HEK293 (cell line): ENCODE measurements at regions not wholly inside any gene's neighbourhood (a gene's known extent, or its start where the extent isn't known, plus 50 kb on each side); places are given as distances from the start of the nearest gene placed in this dataset.

Experiments
- KLF8 ChIP-seq: fragments of 450-650 bp; formaldehyde crosslinking; IDR thresholded peaks from 2 replicates; pipeline ENCODE4 v1.5.1; 2016; ENCODE audit warnings: missing biosample characterization, missing genetic modification characterization
- MEIS1 ChIP-seq: sonication (generic); formaldehyde crosslinking; IDR thresholded peaks from 2 replicates; pipeline ENCODE4 v1.8.1; 2022; ENCODE audit warnings: missing genetic modification reagents, mild to moderate bottlenecking, borderline replicate concordance
- PRDM2 ChIP-seq: fragments of 450-650 bp; formaldehyde crosslinking; IDR thresholded peaks from 2 replicates; pipeline ENCODE4 v1.5.1; 2016; ENCODE audit warnings: missing biosample characterization, missing genetic modification characterization, borderline replicate concordance
- PRDM4 ChIP-seq: fragments of 450-650 bp; formaldehyde crosslinking; IDR thresholded peaks from 2 replicates; pipeline ENCODE4 v1.5.1; 2017; ENCODE audit warnings: missing biosample characterization, missing genetic modification characterization
- SCRT1 ChIP-seq: fragments of 450-650 bp; formaldehyde crosslinking; IDR thresholded peaks from 2 replicates; pipeline ENCODE4 v1.5.1; 2016; ENCODE audit warnings: missing biosample characterization, missing genetic modification characterization, borderline replicate concordance
- SP3 ChIP-seq: fragments of 450-650 bp; formaldehyde crosslinking; IDR thresholded peaks from 2 replicates; pipeline ENCODE4 v1.5.1; 2016; ENCODE audit warnings: missing biosample characterization, missing genetic modification characterization
- YY1 ChIP-seq: fragments of 450-650 bp; formaldehyde crosslinking; IDR thresholded peaks from 2 replicates; pipeline ENCODE4 v1.5.1; 2018; ENCODE audit warnings: missing biosample characterization, missing genetic modification characterization
- YY2 ChIP-seq: fragments of 450-650 bp; formaldehyde crosslinking; IDR thresholded peaks from 2 replicates; pipeline ENCODE4 v1.5.1; 2016; ENCODE audit warnings: missing biosample characterization, missing genetic modification characterization
- ZBTB17 ChIP-seq: fragments of 450-650 bp; formaldehyde crosslinking; IDR thresholded peaks from 2 replicates; pipeline ENCODE4 v1.5.1; 2016; ENCODE audit warnings: missing biosample characterization, missing genetic modification characterization
- ZIC2 ChIP-seq: fragments of 450-650 bp; formaldehyde crosslinking; IDR thresholded peaks from 2 replicates; pipeline ENCODE4 v1.5.1; 2016; ENCODE audit warnings: missing biosample characterization, missing genetic modification characterization
- ZNF138 ChIP-seq: fragments of 450-650 bp; formaldehyde crosslinking; IDR thresholded peaks from 2 replicates; pipeline ENCODE4 v1.5.1; 2016; ENCODE audit warnings: missing biosample characterization, missing genetic modification characterization, borderline replicate concordance
- ZNF155 ChIP-seq: fragments of 450-650 bp; formaldehyde crosslinking; IDR thresholded peaks from 2 replicates; pipeline ENCODE4 v1.5.1; 2016; ENCODE audit warnings: missing biosample characterization, missing genetic modification characterization
- ZNF26 ChIP-seq: fragments of 450-650 bp; formaldehyde crosslinking; IDR thresholded peaks from 2 replicates; pipeline ENCODE4 v1.5.1; 2016; ENCODE audit warnings: missing biosample characterization, missing genetic modification characterization
- ZNF274 ChIP-seq, 2 experiments: fragments of 200-500 bp in 1 of 2; fragments of 450-650 bp in 1 of 2; sonication (Bioruptor generic) in 1 of 2; formaldehyde crosslinking in 1 of 2; IDR thresholded peaks; 2 replicates each; pipeline versions ENCODE4 v1.5.1 to v1.6.1; 2014 to 2016; ENCODE audit warnings: borderline replicate concordance in 1 of 2, inconsistent platforms in 1 of 2, low read length in 1 of 2, missing biosample characterization in 1 of 2, missing genetic modification characterization in 1 of 2
- ZNF391 ChIP-seq: fragments of 450-650 bp; formaldehyde crosslinking; IDR thresholded peaks from 2 replicates; pipeline ENCODE4 v1.5.1; 2016; ENCODE audit warnings: low read depth, missing biosample characterization, missing genetic modification characterization, borderline replicate concordance
- ZNF416 ChIP-seq: fragments of 450-650 bp; formaldehyde crosslinking; IDR thresholded peaks from 2 replicates; pipeline ENCODE4 v1.5.1; 2016; ENCODE audit warnings: missing biosample characterization, missing genetic modification characterization
- ZNF473 ChIP-seq: fragments of 450-650 bp; formaldehyde crosslinking; IDR thresholded peaks from 2 replicates; pipeline ENCODE4 v1.5.1; 2017; ENCODE audit warnings: missing biosample characterization, missing genetic modification characterization
- ZNF501 ChIP-seq: fragments of 450-650 bp; formaldehyde crosslinking; IDR thresholded peaks from 2 replicates; pipeline ENCODE4 v1.5.1; 2016; ENCODE audit warnings: missing biosample characterization, missing genetic modification characterization
- ZNF544 ChIP-seq: fragments of 450-650 bp; formaldehyde crosslinking; IDR thresholded peaks from 2 replicates; pipeline ENCODE4 v1.5.0; 2017; ENCODE audit warnings: missing biosample characterization, missing genetic modification characterization
- ZNF558 ChIP-seq: fragments of 450-650 bp; formaldehyde crosslinking; IDR thresholded peaks from 2 replicates; pipeline ENCODE4 v1.5.1; 2016; ENCODE audit warnings: missing biosample characterization, missing genetic modification characterization
- ZNF560 ChIP-seq: fragments of 450-650 bp; formaldehyde crosslinking; IDR thresholded peaks from 2 replicates; pipeline ENCODE4 v1.5.1; 2017; ENCODE audit warnings: missing biosample characterization, missing genetic modification characterization, borderline replicate concordance
- ZNF621 ChIP-seq: fragments of 450-650 bp; formaldehyde crosslinking; IDR thresholded peaks from 2 replicates; pipeline ENCODE4 v1.5.1; 2017; ENCODE audit warnings: missing biosample characterization, missing genetic modification characterization
- ZNF645 ChIP-seq: fragments of 450-650 bp; formaldehyde crosslinking; IDR thresholded peaks from 2 replicates; pipeline ENCODE4; 2016; ENCODE audit warnings: missing biosample characterization, missing genetic modification characterization
- ZNF664 ChIP-seq: fragments of 450-650 bp; formaldehyde crosslinking; IDR thresholded peaks from 2 replicates; pipeline ENCODE4 v1.5.1; 2016; ENCODE audit warnings: missing biosample characterization, missing genetic modification characterization
- ZNF670 ChIP-seq: fragments of 450-650 bp; formaldehyde crosslinking; IDR thresholded peaks from 2 replicates; pipeline ENCODE4 v1.5.1; 2016; ENCODE audit warnings: missing biosample characterization, missing genetic modification characterization, low read depth
- ZNF76 ChIP-seq: fragments of 450-650 bp; formaldehyde crosslinking; IDR thresholded peaks from 2 replicates; pipeline ENCODE4; 2016; ENCODE audit warnings: low read depth, missing biosample characterization, missing genetic modification characterization, borderline replicate concordance
- ZNF830 ChIP-seq: fragments of 450-650 bp; IDR thresholded peaks from 2 replicates; pipeline ENCODE4 v1.5.0; 2018; ENCODE audit warnings: missing biosample characterization, missing genetic modification characterization, low read depth, mild to moderate bottlenecking, moderate library complexity
- ZNF843 ChIP-seq: fragments of 450-650 bp; formaldehyde crosslinking; IDR thresholded peaks from 2 replicates; pipeline ENCODE4 v1.5.1; 2016; ENCODE audit warnings: missing biosample characterization, missing genetic modification characterization
- ZSCAN16 ChIP-seq: fragments of 450-650 bp; formaldehyde crosslinking; IDR thresholded peaks from 2 replicates; pipeline ENCODE4 v1.5.1; 2016; ENCODE audit warnings: missing biosample characterization, missing genetic modification characterization
- ZSCAN23 ChIP-seq: fragments of 450-650 bp; formaldehyde crosslinking; IDR thresholded peaks from 2 replicates; pipeline ENCODE4 v1.5.1; 2016; ENCODE audit warnings: missing biosample characterization, missing genetic modification characterization

GRCh38 chr20:11791835-11792567 is 125.7 kb upstream of the BTBD3 start (continued):
- no peak for TF ChIP-seq ZNF645 (tag by site-specific recombination)
- TF ChIP-seq ZNF76 = no peak
- no peak for TF ChIP-seq ZNF473 (tag by site-specific recombination)
- TF ChIP-seq YY2 (tag by site-specific recombination) = no peak
- TF ChIP-seq ZNF501 = no peak
- TF ChIP-seq PRDM4 (tag by site-specific recombination) = no peak
- TF ChIP-seq ZBTB17 (tag by site-specific recombination) = no peak
- TF ChIP-seq ZNF155 (tag by site-specific recombination) = no peak
- TF ChIP-seq ZNF621 = no peak
- TF ChIP-seq ZNF391 (tag by site-specific recombination) = no peak
- TF ChIP-seq ZNF26 (tag by site-specific recombination) = no peak
- TF ChIP-seq MEIS1 (CRISPR knock-in tag) = peak; percentile 75; the same call in 1 of the 2 replicates
- TF ChIP-seq KLF8 (tag by site-specific recombination) = peak; percentile 47; the same call in 1 of the 2 replicates
- no peak for TF ChIP-seq ZSCAN23
- TF ChIP-seq ZNF416 = no peak
- no peak for TF ChIP-seq ZNF138 (tag by site-specific recombination)
- peak; percentile 43 for TF ChIP-seq ZIC2 (tag by site-specific recombination)
- no peak for TF ChIP-seq ZNF560
- TF ChIP-seq ZSCAN16 = no peak
- no peak for TF ChIP-seq ZNF544
- TF ChIP-seq YY1 = no peak
- no peak for TF ChIP-seq SP3 (tag by site-specific recombination)
- no peak for TF ChIP-seq PRDM2
- TF ChIP-seq SCRT1 = no peak
- TF ChIP-seq ZNF830 (tag by site-specific recombination) = no peak
- TF ChIP-seq ZNF558 = no peak
- no peak for TF ChIP-seq ZNF670 (tag by site-specific recombination)
- no peak for TF ChIP-seq ZNF664
- TF ChIP-seq ZNF843 (tag by site-specific recombination) = no peak
- TF ChIP-seq ZNF274 (IDR thresholded peaks at IDR 0.05; ENCODE audit: low read length) = no peak
- TF ChIP-seq ZNF274 (tag by site-specific recombination; IDR thresholded peaks at IDR 0.05; ENCODE audit: borderline replicate concordance) = no peak
